Hepatocyte (in vitro differentiated cells): ENCODE measurements at regions not wholly inside any gene's neighbourhood (a gene's known extent, or its start where the extent isn't known, plus 50 kb on each side); places are given as distances from the start of the nearest gene placed in this dataset.

ENCODE experiments used
- DNase-seq: peaks from one replicate; pipeline ENCODE4 v3.0.0-alpha.2; 2016; ENCODE audit warnings: low spot score
- H2AFZ ChIP-seq: fragments of 200-600 bp; sonication (generic); 2 replicates; pipeline ENCODE4 v1.6.0; 2016; ENCODE audit warnings: antibody characterized with exemption, mild to moderate bottlenecking
- H3K27ac ChIP-seq: fragments of 200-600 bp; sonication (generic); 2 replicates; pipeline ENCODE4 v1.5.1; 2016; ENCODE audit warnings: mild to moderate bottlenecking
- H3K27me3 ChIP-seq: fragments of 200-600 bp; sonication (generic); 2 replicates; pipeline ENCODE4 v1.6.1; 2016
- H3K36me3 ChIP-seq: fragments of 200-600 bp; sonication (generic); replicated peaks from 2 replicates; pipeline ENCODE4 v1.5.1; 2016; ENCODE audit warnings: low read depth; ENCODE audit not compliant: insufficient read depth
- H3K4me1 ChIP-seq: fragments of 200-600 bp; sonication (generic); 2 replicates; pipeline ENCODE4 v1.5.1; 2016; ENCODE audit warnings: mild to moderate bottlenecking, moderate library complexity; ENCODE audit not compliant: insufficient read depth
- H3K4me2 ChIP-seq: fragments of 200-600 bp; sonication (generic); 2 replicates; pipeline ENCODE4 v1.6.0; 2016
- H3K4me3 ChIP-seq: fragments of 200-600 bp; sonication (generic); 2 replicates; pipeline ENCODE4 v1.5.1; 2016; ENCODE audit warnings: mild to moderate bottlenecking
- H3K79me2 ChIP-seq: fragments of 200-600 bp; sonication (generic); 2 replicates; pipeline ENCODE4 v1.6.0; 2017; ENCODE audit warnings: mild to moderate bottlenecking
- H3K9me2 ChIP-seq: fragments of 200-600 bp; sonication (generic); replicated peaks from 2 replicates; pipeline ENCODE4 v1.6.0; 2017; ENCODE audit warnings: mild to moderate bottlenecking; ENCODE audit not compliant: insufficient read depth
- H3K9me3 ChIP-seq: fragments of 200-600 bp; sonication (generic); 2 replicates; pipeline ENCODE4 v1.5.1; 2016; ENCODE audit warnings: low read depth, mild to moderate bottlenecking
- H4K20me1 ChIP-seq: fragments of 200-600 bp; sonication (generic); 2 replicates; pipeline ENCODE4 v1.6.0; 2016; ENCODE audit warnings: mild to moderate bottlenecking; ENCODE audit not compliant: insufficient read depth, poor library complexity, severe bottlenecking
- EZH2 ChIP-seq: fragments of 200-600 bp; sonication (generic); IDR thresholded peaks from 2 replicates; pipeline ENCODE4 v1.6.1; 2016; ENCODE audit warnings: antibody characterized with exemption, mild to moderate bottlenecking, borderline replicate concordance
- EZH2phosphoT487 ChIP-seq: fragments of 200-600 bp; sonication (generic); IDR thresholded peaks from one replicate; pipeline ENCODE4 v1.6.1; 2018; ENCODE audit warnings: antibody characterized with exemption, mild to moderate bottlenecking, low read depth, moderate library complexity; ENCODE audit not compliant: unreplicated experiment, severe bottlenecking
- WGBS: methylation state at CpG from one replicate; pipeline ENCODE4 v1.1.6; 2016; ENCODE audit warnings: low lambda C conversion rate; ENCODE audit errors: missing lambda C conversion rate; 5-methylcytosine and 5-hydroxymethylcytosine counted together
- TF ChIP-seq, protein P1 (sequence below): fragments of 200-600 bp; sonication (generic); IDR thresholded peaks from 2 replicates; pipeline ENCODE4 v1.5.1; 2016; ENCODE audit warnings: antibody characterized with exemption, mild to moderate bottlenecking; ENCODE audit not compliant: poor library complexity

DNA sequence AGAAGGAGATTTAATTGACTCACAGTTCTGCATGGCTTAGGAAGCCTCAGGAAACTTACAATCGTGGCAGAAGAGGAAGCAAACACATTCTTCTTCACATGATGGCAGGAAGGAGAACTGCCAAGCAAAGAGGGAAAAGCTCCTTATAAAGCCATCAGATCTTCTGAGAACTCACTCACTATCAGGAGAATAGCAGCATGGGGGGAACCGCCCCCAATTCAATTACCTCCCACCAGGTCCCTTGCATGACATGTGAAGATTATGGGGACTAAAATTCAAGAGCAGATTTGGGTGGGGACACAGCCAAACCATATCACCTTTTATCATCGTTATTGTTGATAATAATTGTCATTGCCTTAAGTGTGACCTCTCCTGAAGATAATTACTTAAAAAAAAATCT is 197.9 kb upstream of the SLC14A2 start:
- Histone ChIP-seq H3K27me3 (no peaks in the 10 kb centered on the region), H3K9me2 (no peaks in the 10 kb centered on the region), H3K4me1 (no peaks in the 10 kb centered on the region), H3K9me3 (no peaks in the 10 kb centered on the region), H3K79me2 (no peaks in the 10 kb centered on the region), H3K4me2 (no peak overlapping the region), H3K36me3 (no peaks in the 10 kb centered on the region), H3K4me3 (no peak overlapping the region), H3K27ac (no peak overlapping the region), H2AFZ (no peak overlapping the region), H4K20me1 (no peaks in the 10 kb centered on the region)
- TF ChIP-seq, protein P1, sequence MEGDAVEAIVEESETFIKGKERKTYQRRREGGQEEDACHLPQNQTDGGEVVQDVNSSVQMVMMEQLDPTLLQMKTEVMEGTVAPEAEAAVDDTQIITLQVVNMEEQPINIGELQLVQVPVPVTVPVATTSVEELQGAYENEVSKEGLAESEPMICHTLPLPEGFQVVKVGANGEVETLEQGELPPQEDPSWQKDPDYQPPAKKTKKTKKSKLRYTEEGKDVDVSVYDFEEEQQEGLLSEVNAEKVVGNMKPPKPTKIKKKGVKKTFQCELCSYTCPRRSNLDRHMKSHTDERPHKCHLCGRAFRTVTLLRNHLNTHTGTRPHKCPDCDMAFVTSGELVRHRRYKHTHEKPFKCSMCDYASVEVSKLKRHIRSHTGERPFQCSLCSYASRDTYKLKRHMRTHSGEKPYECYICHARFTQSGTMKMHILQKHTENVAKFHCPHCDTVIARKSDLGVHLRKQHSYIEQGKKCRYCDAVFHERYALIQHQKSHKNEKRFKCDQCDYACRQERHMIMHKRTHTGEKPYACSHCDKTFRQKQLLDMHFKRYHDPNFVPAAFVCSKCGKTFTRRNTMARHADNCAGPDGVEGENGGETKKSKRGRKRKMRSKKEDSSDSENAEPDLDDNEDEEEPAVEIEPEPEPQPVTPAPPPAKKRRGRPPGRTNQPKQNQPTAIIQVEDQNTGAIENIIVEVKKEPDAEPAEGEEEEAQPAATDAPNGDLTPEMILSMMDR = no peak
- no peak for TF ChIP-seq EZH2
- TF ChIP-seq EZH2phosphoT487 = no peak
- WGBS = 77% methylated on average over 3 of the region's 3 CpGs
- DNase-seq = no peak

DNA sequence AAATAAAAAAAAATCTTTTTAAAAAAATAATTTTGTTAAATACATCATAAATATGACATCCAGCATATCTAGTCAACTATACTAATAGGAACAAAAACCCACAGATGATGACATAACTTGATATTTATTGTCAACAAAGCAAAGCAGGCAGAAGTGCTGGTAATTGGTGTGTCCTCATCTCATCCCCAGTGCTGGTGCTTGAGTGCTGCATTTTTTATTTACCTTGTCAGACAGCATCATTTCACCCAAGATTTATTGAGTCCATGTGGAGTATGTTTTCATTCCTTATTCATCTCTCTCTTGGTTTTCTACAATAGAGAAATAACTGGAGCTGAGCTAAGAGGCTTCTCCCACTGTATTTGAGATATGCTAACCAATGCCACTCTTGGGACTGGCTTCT is 191.6 kb upstream of the SLC14A2 start:
- no peak overlapping the region for H3K4me2 ChIP-seq
- H3K4me3 ChIP-seq = no peak overlapping the region
- H3K9me3 ChIP-seq = no peaks in the 10 kb centered on the region
- no peak overlapping the region for H2AFZ ChIP-seq
- DNase-seq = no peak
- no peaks in the 10 kb centered on the region for H3K4me1 ChIP-seq
- H3K27me3 ChIP-seq = no peaks in the 10 kb centered on the region
- H3K36me3 ChIP-seq = no peaks in the 10 kb centered on the region
- no peaks in the 10 kb centered on the region for H3K9me2 ChIP-seq
- H3K27ac ChIP-seq = no peak overlapping the region
- no peaks in the 10 kb centered on the region for H4K20me1 ChIP-seq
- no peaks in the 10 kb centered on the region for H3K79me2 ChIP-seq
- TF ChIP-seq EZH2phosphoT487 = no peak

DNA sequence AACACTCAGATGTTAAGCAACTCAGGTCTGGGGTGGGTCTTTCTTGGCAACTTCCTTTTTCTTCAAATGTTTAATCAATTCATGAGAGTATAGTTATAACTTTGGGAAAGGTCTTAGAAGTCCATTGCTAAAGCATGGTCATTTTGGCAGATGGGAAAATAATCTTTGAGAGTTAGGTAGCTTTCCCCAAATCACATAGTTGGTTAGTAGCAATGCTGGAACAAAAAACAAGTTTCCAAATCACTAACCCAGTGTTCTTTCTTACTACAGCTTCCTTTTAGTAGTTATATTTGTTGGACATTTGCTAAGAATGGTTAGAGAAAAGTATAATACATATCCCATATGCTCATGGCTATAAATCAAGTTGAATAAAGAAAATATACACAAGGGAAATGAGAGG is 185.2 kb upstream of the SLC14A2 start:
- Histone ChIP-seq H3K4me2 (no peak overlapping the region), H3K36me3 (no peaks in the 10 kb centered on the region), H3K4me3 (no peak overlapping the region), H2AFZ (no peak overlapping the region), H3K79me2 (no peaks in the 10 kb centered on the region), H3K4me1 (no peaks in the 10 kb centered on the region), H3K27me3 (no peaks in the 10 kb centered on the region), H3K9me3 (no peaks in the 10 kb centered on the region), H4K20me1 (no peaks in the 10 kb centered on the region), H3K9me2 (no peaks in the 10 kb centered on the region), H3K27ac (no peak overlapping the region)
- no peak for DNase-seq
- TF ChIP-seq EZH2 = no peak
- TF ChIP-seq, protein P1 = no peak
- TF ChIP-seq EZH2phosphoT487 = no peak

DNA sequence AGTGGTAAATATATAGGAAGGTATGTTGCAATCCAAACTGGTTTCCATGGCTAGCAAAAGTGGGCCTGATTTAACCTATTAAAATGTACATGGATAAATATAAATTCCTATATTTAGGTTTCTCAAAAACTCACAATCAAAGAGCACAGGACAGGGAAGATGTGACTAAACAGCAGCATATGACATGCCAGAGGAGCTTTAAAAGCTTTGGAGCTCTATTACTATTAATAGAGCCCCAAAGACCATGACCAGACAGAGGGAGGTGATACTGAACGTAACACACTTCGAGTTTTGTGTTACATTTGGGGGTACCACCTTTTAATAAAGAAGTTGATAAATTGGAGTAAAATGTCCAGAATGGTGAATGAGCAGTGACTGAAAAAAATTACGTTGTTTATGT is 179.5 kb upstream of the SLC14A2 start:
- TF ChIP-seq EZH2 = no peak
- TF ChIP-seq, protein P1 = no peak
- TF ChIP-seq EZH2phosphoT487 = no peak
- no peaks in the 10 kb centered on the region for H3K9me2 ChIP-seq
- DNase-seq = no peak
- H3K27me3 ChIP-seq = no peaks in the 10 kb centered on the region
- no peaks in the 10 kb centered on the region for H3K9me3 ChIP-seq
- H3K79me2 ChIP-seq = no peaks in the 10 kb centered on the region
- no peak overlapping the region for H3K27ac ChIP-seq
- no peaks in the 10 kb centered on the region for H3K36me3 ChIP-seq
- no peaks in the 10 kb centered on the region for H4K20me1 ChIP-seq
- no peak overlapping the region for H3K4me2 ChIP-seq
- no peak overlapping the region for H2AFZ ChIP-seq
- H3K4me1 ChIP-seq = no peaks in the 10 kb centered on the region
- 82% methylated on average over 3 of the region's 3 CpGs for WGBS
- no peak overlapping the region for H3K4me3 ChIP-seq
